Esophagus squamous epithelium (tissue), 4 donors: ENCODE measurements at regions not wholly inside any gene's neighbourhood (a gene's known extent, or its start where the extent isn't known, plus 50 kb on each side); places are given as distances from the start of the nearest gene placed in this dataset.

Experiments used
- POLR2A ChIP-seq, 4 donors: fragments of 450-650 bp; IDR thresholded peaks; one replicate each; pipeline ENCODE4 v1.6.1; 2017; ENCODE audit warnings: antibody characterized with exemption in 4 of 4, mild to moderate bottlenecking in 4 of 4, moderate library complexity in 3 of 4
- TF ChIP-seq, protein P1 (sequence below), 6 experiments: fragments of 450-650 bp in 4 of 6; fragments of 200-600 bp in 2 of 6; sonication (generic) in 2 of 6; IDR thresholded peaks; one replicate each; pipeline ENCODE4 v1.5.1; 2016 to 2019; ENCODE audit warnings: antibody characterized with exemption in 6 of 6, mild to moderate bottlenecking in 4 of 6, moderate library complexity in 4 of 6

DNA sequence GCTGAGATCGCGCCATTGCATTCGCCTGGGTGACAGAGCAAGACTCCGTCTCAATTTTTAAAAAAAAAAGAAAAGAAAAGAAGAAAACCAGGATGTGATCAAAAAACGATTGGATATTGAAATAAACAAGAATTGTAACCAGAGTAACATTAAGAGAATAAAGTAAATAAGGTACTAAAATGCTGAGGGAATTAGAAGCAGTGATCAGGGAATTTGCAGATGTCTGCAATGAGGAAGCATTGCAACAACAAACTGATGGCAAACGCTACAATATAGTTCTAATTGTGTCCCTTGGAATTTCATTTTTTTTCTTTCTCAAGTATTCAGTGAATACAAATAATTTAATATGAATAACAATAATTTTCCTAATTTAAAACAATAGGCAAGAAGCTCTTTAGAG, 1077.5 kb downstream of the TBL1XR1 start:
- TF ChIP-seq, protein P1, sequence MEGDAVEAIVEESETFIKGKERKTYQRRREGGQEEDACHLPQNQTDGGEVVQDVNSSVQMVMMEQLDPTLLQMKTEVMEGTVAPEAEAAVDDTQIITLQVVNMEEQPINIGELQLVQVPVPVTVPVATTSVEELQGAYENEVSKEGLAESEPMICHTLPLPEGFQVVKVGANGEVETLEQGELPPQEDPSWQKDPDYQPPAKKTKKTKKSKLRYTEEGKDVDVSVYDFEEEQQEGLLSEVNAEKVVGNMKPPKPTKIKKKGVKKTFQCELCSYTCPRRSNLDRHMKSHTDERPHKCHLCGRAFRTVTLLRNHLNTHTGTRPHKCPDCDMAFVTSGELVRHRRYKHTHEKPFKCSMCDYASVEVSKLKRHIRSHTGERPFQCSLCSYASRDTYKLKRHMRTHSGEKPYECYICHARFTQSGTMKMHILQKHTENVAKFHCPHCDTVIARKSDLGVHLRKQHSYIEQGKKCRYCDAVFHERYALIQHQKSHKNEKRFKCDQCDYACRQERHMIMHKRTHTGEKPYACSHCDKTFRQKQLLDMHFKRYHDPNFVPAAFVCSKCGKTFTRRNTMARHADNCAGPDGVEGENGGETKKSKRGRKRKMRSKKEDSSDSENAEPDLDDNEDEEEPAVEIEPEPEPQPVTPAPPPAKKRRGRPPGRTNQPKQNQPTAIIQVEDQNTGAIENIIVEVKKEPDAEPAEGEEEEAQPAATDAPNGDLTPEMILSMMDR (IDR thresholded peaks at IDR 0.05): no peak
- no peak for TF ChIP-seq POLR2A (IDR thresholded peaks at IDR 0.05)
